ENCODE measurements at regions not wholly inside any gene's neighbourhood (a gene's known extent, or its start where the extent isn't known, plus 50 kb on each side); places are given as distances from the start of the nearest gene placed in this dataset.

- TF ChIP-seq POLR2A (IDR thresholded peaks at IDR 0.05): no peak
- Histone ChIP-seq H3K27me3 (no peaks in the 10 kb centered on the region), H3K9me3 (peaks cover 0 to 9% (median 5%) of the 10 kb centered on the region in 4 donors), H3K4me1 (no peaks in the 10 kb centered on the region), H3K36me3 (no peaks in the 10 kb centered on the region), H3K27ac (no peak overlapping the region), H3K4me3 (no peak overlapping the region)
- intact Hi-C loops (cut with DNase I; ENCODE audit: low total_unique reads): loop anchor here (5.0 kb wide), 1 partner anchor 258 kb away; no protein-coding TSS in a partner anchor
- WGBS, 5 donors: 50 to 100% (median 97%) methylated on average over 1 of the region's 1 CpG
- no peak for DNase-seq
Measured at GRCh38 chr7:12069757-12070156, 141.3 kb upstream of the TMEM106B start.

GRCh38 chr7:12074889-12075288 is 136.2 kb upstream of the TMEM106B start:
- Histone ChIP-seq H3K4me3 (no peak overlapping the region), H3K27ac (no peak overlapping the region), H3K4me1 (no peaks in the 10 kb centered on the region), H3K9me3 (peaks cover 0 to 23% (median 12%) of the 10 kb centered on the region in 4 donors), H3K36me3 (no peaks in the 10 kb centered on the region), H3K27me3 (no peaks in the 10 kb centered on the region)
- 61 to 75% (median 66%) methylated on average over 1 of the region's 1 CpG for WGBS, 5 donors
- no peak for TF ChIP-seq POLR2A (IDR thresholded peaks at IDR 0.05)
- no peak for TF ChIP-seq CTCF (IDR thresholded peaks at IDR 0.05)
- TF ChIP-seq EP300 (IDR thresholded peaks at IDR 0.05): no peak
- no peak for TF ChIP-seq POLR2AphosphoS5 (IDR thresholded peaks at IDR 0.05)
- no peak for DNase-seq
- intact Hi-C loops (cut with DNase I; ENCODE audit: low total_unique reads): no loop called here

- no peak for TF ChIP-seq CTCF (IDR thresholded peaks at IDR 0.05)
- TF ChIP-seq POLR2A (IDR thresholded peaks at IDR 0.05): no peak
- TF ChIP-seq POLR2AphosphoS5 (IDR thresholded peaks at IDR 0.05): no peak
- TF ChIP-seq EP300 (IDR thresholded peaks at IDR 0.05): no peak
- DNase-seq: no peak
- Histone ChIP-seq H3K27me3 (no peaks in the 10 kb centered on the region), H3K4me3 (no peak overlapping the region), H3K36me3 (no peaks in the 10 kb centered on the region), H3K9me3 (peaks cover 0 to 12% (median 5%) of the 10 kb centered on the region in 4 donors), H3K4me1 (no peaks in the 10 kb centered on the region), H3K27ac (no peak overlapping the region)
- intact Hi-C loops (cut with DNase I; ENCODE audit: low total_unique reads): no loop called here
- WGBS, 5 donors: 54 to 63% (median 60%) methylated on average over 3 of the region's 3 CpGs
Measured at GRCh38 chr7:12080006-12080405, 131.1 kb upstream of the TMEM106B start.

- peaks cover 0 to 7% (median 0%) of the 10 kb centered on the region in 4 donors for H3K9me3 ChIP-seq
- no peak overlapping the region for H3K4me3 ChIP-seq
- intact Hi-C loops (cut with DNase I; ENCODE audit: low total_unique reads): no loop called here
- no peaks in the 10 kb centered on the region for H3K4me1 ChIP-seq
- 44 to 71% (median 65%) methylated on average over 1 of the region's 1 CpG for WGBS, 5 donors
- H3K27ac ChIP-seq: no peak overlapping the region
- DNase-seq: no peak
- H3K36me3 ChIP-seq: no peaks in the 10 kb centered on the region
- no peaks in the 10 kb centered on the region for H3K27me3 ChIP-seq
- no peak for TF ChIP-seq EP300 (IDR thresholded peaks at IDR 0.05)
- no peak for TF ChIP-seq POLR2A (IDR thresholded peaks at IDR 0.05)
- no peak for TF ChIP-seq POLR2AphosphoS5 (IDR thresholded peaks at IDR 0.05)
- TF ChIP-seq CTCF (IDR thresholded peaks at IDR 0.05): no peak
Measured at GRCh38 chr7:12085516-12085915, 125.6 kb upstream of the TMEM106B start.

GRCh38 chr7:12089951-12090756 is 120.9 kb upstream of the TMEM106B start:
- Histone ChIP-seq H3K27ac (no peak overlapping the region), H3K9me3 (peaks cover 0 to 7% (median 0%) of the 10 kb centered on the region in 4 donors), H3K4me1 (no peaks in the 10 kb centered on the region), H3K36me3 (no peaks in the 10 kb centered on the region), H3K27me3 (no peaks in the 10 kb centered on the region), H3K4me3 (no peak overlapping the region)
- 73 to 83% (median 75%) methylated on average over 9 of the region's 9 CpGs for WGBS, 5 donors
- no peak for DNase-seq
- intact Hi-C loops (cut with DNase I; ENCODE audit: low total_unique reads): no loop called here
- TF ChIP-seq EP300 (IDR thresholded peaks at IDR 0.05) (no peak), POLR2AphosphoS5 (IDR thresholded peaks at IDR 0.05) (no peak), POLR2A (IDR thresholded peaks at IDR 0.05) (no peak), CTCF (IDR thresholded peaks at IDR 0.05) (no peak)

Measured in stomach (tissue), 8 donors.